PC-3 (cell line): ENCODE measurements at regions not wholly inside any gene's neighbourhood (a gene's known extent, or its start where the extent isn't known, plus 50 kb on each side); places are given as distances from the start of the nearest gene placed in this dataset.
"Not testable (repeated sequence)": the region's sequence is repeated elsewhere in the genome, so short reads cannot be mapped to it uniquely, and the experiment has no call there.

ENCODE experiments used
- ATAC-seq: fragments of 200-7000 bp; cut with Tn5 transposase; 2 replicates; pipeline ENCODE4 v1.9.1; 2020; ENCODE audit warnings: mild to moderate bottlenecking, moderate library complexity
- BruUV-seq: library from RNA; stranded (reverse); fragments of 400-500 nt; replicated peaks from 2 replicates; lab custom pipeline; 2021; lab: Mats Ljungman, UMichigan
- CTCF ChIA-PET: fragments of 300-600 bp; sonication (Branson Sonifier 250); formaldehyde crosslinking; loops from one replicate; lab custom pipeline; 2022; ENCODE audit warnings: antibody characterized with exemption; lab: Charles Lee
- POLR2A ChIA-PET: fragments of 300-600 bp; sonication (Branson Sonifier 250); formaldehyde crosslinking; loops from one replicate; lab custom pipeline; 2022; ENCODE audit warnings: antibody characterized with exemption; ENCODE audit not compliant: unreplicated experiment; lab: Charles Lee
- DNase-seq: peaks from one replicate; pipeline ENCODE4 v3.0.0-alpha.2; 2015
- H2AFZ ChIP-seq: fragments of 300-600 bp; sonication (generic); 2 replicates; pipeline ENCODE4 v1.6.0; 2016; ENCODE audit warnings: antibody characterized with exemption, low read length
- H3F3A ChIP-seq: fragments of 300-600 bp; sonication (generic); one replicate; pipeline ENCODE4 v1.6.0; 2017; ENCODE audit warnings: antibody characterized with exemption, low read length, control low read depth, mild to moderate bottlenecking; ENCODE audit not compliant: unreplicated experiment
- H3K27ac ChIP-seq: fragments of 300-600 bp; sonication (generic); 2 replicates; pipeline ENCODE4 v1.5.1; 2016; ENCODE audit warnings: mild to moderate bottlenecking, low read length
- H3K27me3 ChIP-seq: fragments of 300-600 bp; sonication (generic); 2 replicates; pipeline ENCODE4 v1.6.1; 2016; ENCODE audit warnings: low read length, mixed read lengths
- H3K36me3 ChIP-seq: fragments of 300-600 bp; sonication (generic); 2 replicates; pipeline ENCODE4 v1.6.1; 2016; ENCODE audit warnings: low read depth, mixed run types, low read length, mixed read lengths
- H3K4me1 ChIP-seq: fragments of 300-600 bp; sonication (generic); 2 replicates; pipeline ENCODE4 v1.5.1; 2016; ENCODE audit warnings: low read length; ENCODE audit not compliant: insufficient read depth
- H3K4me2 ChIP-seq: fragments of 300-600 bp; sonication (generic); 2 replicates; pipeline ENCODE4 v1.6.0; 2016; ENCODE audit warnings: low read length
- H3K4me3 ChIP-seq: fragments of 300-600 bp; sonication (generic); 2 replicates; pipeline ENCODE4 v1.5.1; 2016; ENCODE audit warnings: mild to moderate bottlenecking, low read length, mixed read lengths
- H3K79me2 ChIP-seq: fragments of 300-600 bp; sonication (generic); 2 replicates; pipeline ENCODE4 v1.6.1; 2017; ENCODE audit warnings: low read length, mixed read lengths
- H3K9ac ChIP-seq: fragments of 300-600 bp; sonication (generic); 2 replicates; pipeline ENCODE4 v1.6.0; 2016; ENCODE audit warnings: mild to moderate bottlenecking, low read length
- H3K9me2 ChIP-seq: fragments of 300-600 bp; sonication (generic); replicated peaks from 2 replicates; pipeline ENCODE4 v1.6.1; 2016; ENCODE audit warnings: mixed run types, low read length, mixed read lengths
- H3K9me3 ChIP-seq: fragments of 300-600 bp; sonication (generic); 2 replicates; pipeline ENCODE4 v1.6.1; 2016; ENCODE audit warnings: low read length, mixed read lengths
- H4K20me1 ChIP-seq: fragments of 300-600 bp; sonication (generic); 2 replicates; pipeline ENCODE4 v1.6.1; 2016; ENCODE audit warnings: low read length, mixed read lengths
- EZH2 ChIP-seq: fragments of 300-600 bp; sonication (generic); IDR thresholded peaks from one replicate; pipeline ENCODE4 v1.6.1; 2017; ENCODE audit warnings: antibody characterized with exemption, mild to moderate bottlenecking, low read length; ENCODE audit not compliant: unreplicated experiment
- EZH2phosphoT487 ChIP-seq: fragments of 300-600 bp; sonication (generic); IDR thresholded peaks from 2 replicates; pipeline ENCODE4 v1.6.1; 2018; ENCODE audit warnings: mild to moderate bottlenecking, antibody characterized with exemption, low read length, borderline replicate concordance
- intact Hi-C: fragments of 100-400 bp; cut with micrococcal nuclease; formaldehyde crosslinking; loops from 2 replicates; pipeline ENCODE4 v1.9.0; 2023
- TF ChIP-seq, protein P1 (sequence below): fragments of 300-600 bp; sonication (generic); conservative IDR thresholded peaks from 2 replicates; pipeline ENCODE4 v1.5.1; 2017; ENCODE audit warnings: antibody characterized with exemption, low read depth, mild to moderate bottlenecking, low read length

GRCh38 chr11:23318670-23319069, 458.4 kb upstream of the CCDC179 start:
- ChIA-PET POLR2A (no interaction called here), CTCF (interaction anchor here (0.9 kb wide), 1 partner anchor 205 kb away, joined by 3 read pairs; no protein-coding TSS in a partner anchor)
- DNase-seq, result peak; percentile 88
- ATAC-seq, result peak; percentile 96
- peaks cover 25% of the 10 kb centered on the region for H3K4me1 ChIP-seq
- peak overlapping the region; percentile 31 for H3K27ac ChIP-seq
- H3K4me2 ChIP-seq, result peak overlapping the region; percentile 3
- no peaks in the 10 kb centered on the region for H3K9me3 ChIP-seq
- BruUV-seq, result no TSS peak
- no peak overlapping the region for H3K9ac ChIP-seq
- no peak overlapping the region for H2AFZ ChIP-seq
- no peaks in the 10 kb centered on the region for H3K9me2 ChIP-seq
- H4K20me1 ChIP-seq, result no peaks in the 10 kb centered on the region
- intact Hi-C loops, result loop anchor here (1.0 to 10.0 kb wide), 3 partner anchors 30 to 194 kb away; no protein-coding TSS in a partner anchor
- H3K79me2 ChIP-seq, result no peaks in the 10 kb centered on the region
- H3K4me3 ChIP-seq, result no peak overlapping the region
- no peak for TF ChIP-seq EZH2
- TF ChIP-seq EZH2phosphoT487, result no peak
- TF ChIP-seq, protein P1, sequence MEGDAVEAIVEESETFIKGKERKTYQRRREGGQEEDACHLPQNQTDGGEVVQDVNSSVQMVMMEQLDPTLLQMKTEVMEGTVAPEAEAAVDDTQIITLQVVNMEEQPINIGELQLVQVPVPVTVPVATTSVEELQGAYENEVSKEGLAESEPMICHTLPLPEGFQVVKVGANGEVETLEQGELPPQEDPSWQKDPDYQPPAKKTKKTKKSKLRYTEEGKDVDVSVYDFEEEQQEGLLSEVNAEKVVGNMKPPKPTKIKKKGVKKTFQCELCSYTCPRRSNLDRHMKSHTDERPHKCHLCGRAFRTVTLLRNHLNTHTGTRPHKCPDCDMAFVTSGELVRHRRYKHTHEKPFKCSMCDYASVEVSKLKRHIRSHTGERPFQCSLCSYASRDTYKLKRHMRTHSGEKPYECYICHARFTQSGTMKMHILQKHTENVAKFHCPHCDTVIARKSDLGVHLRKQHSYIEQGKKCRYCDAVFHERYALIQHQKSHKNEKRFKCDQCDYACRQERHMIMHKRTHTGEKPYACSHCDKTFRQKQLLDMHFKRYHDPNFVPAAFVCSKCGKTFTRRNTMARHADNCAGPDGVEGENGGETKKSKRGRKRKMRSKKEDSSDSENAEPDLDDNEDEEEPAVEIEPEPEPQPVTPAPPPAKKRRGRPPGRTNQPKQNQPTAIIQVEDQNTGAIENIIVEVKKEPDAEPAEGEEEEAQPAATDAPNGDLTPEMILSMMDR, result no peak
- H3F3A ChIP-seq, result no peaks in the 10 kb centered on the region
- H3K27me3 ChIP-seq, result no peaks in the 10 kb centered on the region
- no peaks in the 10 kb centered on the region for H3K36me3 ChIP-seq

GRCh38 chr11:23320131-23320530, 459.9 kb upstream of the CCDC179 start:
- H3K9me2 ChIP-seq, result no peaks in the 10 kb centered on the region
- ChIA-PET CTCF (no interaction called here), POLR2A (no interaction called here)
- peaks cover 19% of the 10 kb centered on the region for H3K4me1 ChIP-seq
- intact Hi-C loops, result no loop called here
- DNase-seq (no peak), ATAC-seq (no peak)
- no TSS peak for BruUV-seq
- no peak overlapping the region for H2AFZ ChIP-seq
- H3K79me2 ChIP-seq, result no peaks in the 10 kb centered on the region
- no peaks in the 10 kb centered on the region for H3K27me3 ChIP-seq
- no peak overlapping the region for H3K4me3 ChIP-seq
- H3K27ac ChIP-seq, result no peak overlapping the region
- no peak overlapping the region for H3K9ac ChIP-seq
- H4K20me1 ChIP-seq, result no peaks in the 10 kb centered on the region
- H3K4me2 ChIP-seq, result no peak overlapping the region
- H3F3A ChIP-seq, result no peaks in the 10 kb centered on the region
- no peaks in the 10 kb centered on the region for H3K36me3 ChIP-seq
- H3K9me3 ChIP-seq, result no peaks in the 10 kb centered on the region
- TF ChIP-seq EZH2phosphoT487 (no peak), EZH2 (no peak)
- TF ChIP-seq, protein P1, result no peak

GRCh38 chr11:23335586-23335985, 475.3 kb upstream of the CCDC179 start:
- POLR2A ChIA-PET, intact Hi-C loops, DNase-seq, H3K79me2 ChIP-seq, CTCF ChIA-PET, H3K4me3 ChIP-seq, H3K27ac ChIP-seq, H3K4me1 ChIP-seq, H3F3A ChIP-seq, H3K27me3 ChIP-seq, H3K36me3 ChIP-seq, H3K9me3 ChIP-seq, H2AFZ ChIP-seq, BruUV-seq, H3K4me2 ChIP-seq, H4K20me1 ChIP-seq, H3K9me2 ChIP-seq, H3K9ac ChIP-seq, ATAC-seq: not testable (repeated sequence)
